Liver (tissue), 7 donors: ENCODE measurements at regions not wholly inside any gene's neighbourhood (a gene's known extent, or its start where the extent isn't known, plus 50 kb on each side); places are given as distances from the start of the nearest gene placed in this dataset.

Experiments used
- DNase-seq: peaks from one replicate; pipeline ENCODE4 v3.0.0-alpha.2; 2017; ENCODE audit warnings: low spot score
- H3K27ac ChIP-seq, 2 donors: one replicate each; pipeline ENCODE4 v1.7.0; 2013; ENCODE audit warnings: inconsistent platforms in 2 of 2, low read length in 2 of 2, control low read depth in 1 of 2, low read depth in 1 of 2, mild to moderate bottlenecking in 1 of 2
- H3K27me3 ChIP-seq, 4 donors: one replicate each; pipeline versions ENCODE4 v1.6.1 to v1.7.0; 2013; ENCODE audit warnings: low read length in 3 of 4, inconsistent platforms in 1 of 4, mild to moderate bottlenecking in 1 of 4, moderate library complexity in 1 of 4; ENCODE audit not compliant: control insufficient read depth in 4 of 4, insufficient read depth in 4 of 4
- H3K36me3 ChIP-seq, 4 donors: one replicate each; pipeline versions ENCODE4 v1.6.1 to v1.7.0; 2013; ENCODE audit warnings: low read length in 3 of 4, mild to moderate bottlenecking in 3 of 4, low read depth in 1 of 4, moderate library complexity in 1 of 4; ENCODE audit not compliant: control insufficient read depth in 4 of 4, insufficient read depth in 3 of 4
- H3K4me1 ChIP-seq, 4 donors: one replicate each; pipeline versions ENCODE4 v1.6.1 to v1.7.0; 2013; ENCODE audit warnings: low read length in 3 of 4, mild to moderate bottlenecking in 3 of 4, moderate library complexity in 1 of 4; ENCODE audit not compliant: control insufficient read depth in 4 of 4, insufficient read depth in 4 of 4
- H3K4me3 ChIP-seq, 3 donors: one replicate each; pipeline versions ENCODE4 v1.6.1 to v1.7.0; 2013; ENCODE audit warnings: low read length in 3 of 3, control low read depth in 1 of 3, low read depth in 1 of 3, mild to moderate bottlenecking in 1 of 3
- H3K9ac ChIP-seq, 2 donors: one replicate each; pipeline ENCODE4 v1.7.0; 2013; ENCODE audit warnings: low read length in 2 of 2, mild to moderate bottlenecking in 2 of 2, moderate library complexity in 2 of 2, control low read depth in 1 of 2, low read depth in 1 of 2
- H3K9me3 ChIP-seq, 4 donors: one replicate each; pipeline versions ENCODE4 v1.6.1 to v1.7.0; 2013; ENCODE audit warnings: low read length in 3 of 4; ENCODE audit not compliant: control insufficient read depth in 4 of 4
- ATF3 ChIP-seq: IDR thresholded peaks from 2 replicates; pipeline ENCODE4 v1.6.1; 2016; ENCODE audit warnings: antibody characterized with exemption
- EGR1 ChIP-seq, 2 donors: IDR thresholded peaks; 2 replicates each; pipeline ENCODE4 v1.6.1; 2016 to 2018; ENCODE audit warnings: antibody characterized with exemption in 2 of 2, low read depth in 2 of 2
- FOXA1 ChIP-seq: IDR thresholded peaks from 2 replicates; pipeline ENCODE4 v1.6.1; 2016; ENCODE audit warnings: antibody characterized with exemption
- FOXA2 ChIP-seq: IDR thresholded peaks from 2 replicates; pipeline ENCODE4 v1.6.1; 2016; ENCODE audit warnings: antibody characterized with exemption
- GABPA ChIP-seq, 2 donors: IDR thresholded peaks in 1 of 2; conservative IDR thresholded peaks in 1 of 2; 2 replicates each; pipeline ENCODE4 v1.6.1; 2016; ENCODE audit warnings: antibody characterized with exemption in 2 of 2, mild to moderate bottlenecking in 1 of 2, moderate library complexity in 1 of 2
- HNF4A ChIP-seq, 2 donors: conservative IDR thresholded peaks; 2 replicates each; pipeline ENCODE4 v1.6.1; 2016; ENCODE audit warnings: antibody characterized with exemption in 2 of 2, mild to moderate bottlenecking in 2 of 2
- HNF4G ChIP-seq: IDR thresholded peaks from 2 replicates; pipeline ENCODE4 v1.6.1; 2016; ENCODE audit warnings: antibody characterized with exemption
- MAX ChIP-seq: IDR thresholded peaks from 2 replicates; pipeline ENCODE4 v1.6.1; 2016; ENCODE audit warnings: antibody characterized with exemption
- RAD21 ChIP-seq, 2 donors: IDR thresholded peaks; 2 replicates each; pipeline ENCODE4 v1.6.1; 2016; ENCODE audit warnings: antibody characterized with exemption in 2 of 2, mild to moderate bottlenecking in 2 of 2
- REST ChIP-seq: IDR thresholded peaks from 2 replicates; pipeline ENCODE4 v1.6.1; 2016; ENCODE audit warnings: antibody characterized with exemption, mild to moderate bottlenecking
- RXRA ChIP-seq, 2 donors: IDR thresholded peaks; 2 replicates each; pipeline ENCODE4 v1.6.1; 2017 to 2018; ENCODE audit warnings: antibody characterized with exemption in 2 of 2, mild to moderate bottlenecking in 1 of 2
- SP1 ChIP-seq: IDR thresholded peaks from 2 replicates; pipeline ENCODE4 v1.6.1; 2018; ENCODE audit warnings: antibody characterized with exemption, mild to moderate bottlenecking
- TAF1 ChIP-seq: conservative IDR thresholded peaks from 2 replicates; pipeline ENCODE4 v1.6.1; 2016; ENCODE audit warnings: antibody characterized with exemption, mild to moderate bottlenecking
- ZBTB33 ChIP-seq: IDR thresholded peaks from 2 replicates; pipeline ENCODE4 v1.6.1; 2016; ENCODE audit warnings: antibody characterized with exemption
- whole genome bisulfite sequencing: extraction: QIAGEN DNeasy Blood & Tissue Kit; methylation state at CpG from one replicate; pipeline ENCODE4 v1.1.7; 2013; 5-methylcytosine and 5-hydroxymethylcytosine counted together
- donor health status: healthy.
- donor health status: healthy.
- donor health status: healthy.
- donor health status: healthy.

GRCh38 chr4:33054161-33054560 lies 2334.0 kb downstream of the PCDH7 start:
- Histone ChIP-seq H3K9me3 (no peaks in the 10 kb centered on the region), H3K9ac (no peak overlapping the region), H3K4me1 (no peaks in the 10 kb centered on the region), H3K27ac (no peak overlapping the region), H3K4me3 (no peak overlapping the region), H3K36me3 (no peaks in the 10 kb centered on the region), H3K27me3 (no peaks in the 10 kb centered on the region)
- DNase-seq: no peak
- no peak for TF ChIP-seq GABPA (IDR thresholded peaks at IDR 0.05 in 1 of 2, conservative IDR thresholded peaks at IDR 0.05 in 1 of 2)
- no peak for TF ChIP-seq FOXA1
- TF ChIP-seq MAX: no peak
- TF ChIP-seq REST: no peak
- TF ChIP-seq RAD21 (IDR thresholded peaks at IDR 0.05): no peak
- TF ChIP-seq EGR1 (IDR thresholded peaks at IDR 0.05; ENCODE audit: low read depth in 2 of 2): no peak
- no peak for TF ChIP-seq RXRA (IDR thresholded peaks at IDR 0.05)
- TF ChIP-seq FOXA2: no peak
- no peak for TF ChIP-seq TAF1
- no peak for TF ChIP-seq ATF3
- TF ChIP-seq SP1: no peak

GRCh38 chr4:33054656-33055196 lies 2334.6 kb downstream of the PCDH7 start:
- H3K4me3 ChIP-seq: no peak overlapping the region
- H3K36me3 ChIP-seq: no peaks in the 10 kb centered on the region
- H3K9ac ChIP-seq: no peak overlapping the region
- TF ChIP-seq HNF4G (no peak), RXRA (IDR thresholded peaks at IDR 0.05) (no peak), TAF1 (no peak), SP1 (no peak), ATF3 (no peak), EGR1 (IDR thresholded peaks at IDR 0.05; ENCODE audit: low read depth in 2 of 2) (no peak), GABPA (IDR thresholded peaks at IDR 0.05 in 1 of 2, conservative IDR thresholded peaks at IDR 0.05 in 1 of 2) (no peak), FOXA2 (no peak), ZBTB33 (no peak), HNF4A (conservative IDR thresholded peaks at IDR 0.05) (no peak)
- no peak overlapping the region for H3K27ac ChIP-seq
- H3K27me3 ChIP-seq: no peaks in the 10 kb centered on the region
- DNase-seq: no peak
- no peaks in the 10 kb centered on the region for H3K4me1 ChIP-seq
- WGBS: 80% methylated on average over 3 of the region's 3 CpGs
- no peaks in the 10 kb centered on the region for H3K9me3 ChIP-seq
